Calu3 (cell line): ENCODE measurements at regions not wholly inside any gene's neighbourhood (a gene's known extent, or its start where the extent isn't known, plus 50 kb on each side); places are given as distances from the start of the nearest gene placed in this dataset.

Experiments used
- BruUV-seq: library from RNA; stranded (reverse); fragments of 400-500 nt; replicated peaks from 2 replicates; lab custom pipeline; 2021; lab: Mats Ljungman, UMichigan
- CTCF ChIA-PET: fragments of 300-600 bp; sonication (Branson Sonifier 250); formaldehyde crosslinking; loops from one replicate; lab custom pipeline; 2022; ENCODE audit warnings: antibody characterized with exemption; lab: Charles Lee
- DNase-seq: peaks from one replicate; pipeline ENCODE4 v3.0.0; 2022
- H3K27ac Mint-ChIP-seq: one replicate; pipeline ENCODE4 v1.8.0; 2022; ENCODE audit warnings: mixed read lengths; ENCODE audit not compliant: unreplicated experiment
- H3K27me3 Mint-ChIP-seq: one replicate; pipeline ENCODE4 v1.8.0; 2022; ENCODE audit warnings: mixed read lengths; ENCODE audit not compliant: unreplicated experiment
- H3K36me3 Mint-ChIP-seq: one replicate; pipeline ENCODE4 v1.8.0; 2022; ENCODE audit warnings: mild to moderate bottlenecking, moderate library complexity, mixed read lengths; ENCODE audit not compliant: insufficient read depth, unreplicated experiment
- H3K4me1 Mint-ChIP-seq: one replicate; pipeline ENCODE4 v1.8.0; 2022; ENCODE audit warnings: mild to moderate bottlenecking, low read depth, mixed read lengths; ENCODE audit not compliant: unreplicated experiment
- H3K4me3 Mint-ChIP-seq: one replicate; pipeline ENCODE4 v1.8.0; 2022; ENCODE audit warnings: mild to moderate bottlenecking, low read depth, moderate library complexity, mixed read lengths; ENCODE audit not compliant: unreplicated experiment
- H3K9me3 Mint-ChIP-seq: one replicate; pipeline ENCODE4 v1.8.0; 2022; ENCODE audit warnings: low read depth, mixed read lengths; ENCODE audit not compliant: unreplicated experiment
- CTCF ChIP-seq: fragments of 200-600 bp; IDR thresholded peaks from one replicate; pipeline ENCODE4 v1.8.0; 2022; ENCODE audit warnings: antibody characterized with exemption; ENCODE audit not compliant: unreplicated experiment
- intact Hi-C: fragments of 100-400 bp; cut with micrococcal nuclease; formaldehyde crosslinking; loops from one replicate; pipeline ENCODE4 v1.10.0; 2022; ENCODE audit not compliant: unreplicated experiment

- Mint-ChIP-seq H3K4me3 (no peak overlapping the region), H3K36me3 (no peaks in the 10 kb centered on the region), H3K9me3 (peaks cover 2% of the 10 kb centered on the region), H3K27ac (no peak overlapping the region), H3K4me1 (no peaks in the 10 kb centered on the region), H3K27me3 (no peaks in the 10 kb centered on the region)
- no peak for TF ChIP-seq CTCF
- DNase-seq, result no peak
- no TSS peak for BruUV-seq
- intact Hi-C loops, result no loop called here
- CTCF ChIA-PET, result no interaction called here
Observed at GRCh38 chr6:169391473-169392071, 137.9 kb upstream of the THBS2 start.

GRCh38 chr6:169388395-169389166, 134.9 kb upstream of the THBS2 start:
- CTCF ChIA-PET, result interaction anchor here (0.7 kb wide), 1 partner anchor 207 kb away, joined by 4 read pairs; no protein-coding TSS in a partner anchor
- no peak for TF ChIP-seq CTCF
- no peak overlapping the region for H3K4me3 Mint-ChIP-seq
- no TSS peak for BruUV-seq
- no peaks in the 10 kb centered on the region for H3K27me3 Mint-ChIP-seq
- no peaks in the 10 kb centered on the region for H3K4me1 Mint-ChIP-seq
- H3K27ac Mint-ChIP-seq, result no peak overlapping the region
- DNase-seq, result no peak
- no peaks in the 10 kb centered on the region for H3K36me3 Mint-ChIP-seq
- intact Hi-C loops, result no loop called here
- H3K9me3 Mint-ChIP-seq, result peaks cover 6% of the 10 kb centered on the region

GRCh38 chr6:169387809-169388383, 134.2 kb upstream of the THBS2 start:
- Mint-ChIP-seq H3K4me1 (no peaks in the 10 kb centered on the region), H3K4me3 (no peak overlapping the region), H3K27me3 (no peaks in the 10 kb centered on the region), H3K9me3 (peaks cover 8% of the 10 kb centered on the region), H3K36me3 (no peaks in the 10 kb centered on the region), H3K27ac (no peak overlapping the region)
- TF ChIP-seq CTCF, result no peak
- intact Hi-C loops, result no loop called here
- no TSS peak for BruUV-seq
- CTCF ChIA-PET, result interaction anchor here (0.7 kb wide), 1 partner anchor 207 kb away, joined by 4 read pairs; no protein-coding TSS in a partner anchor
- no peak for DNase-seq

GRCh38 chr6:169386411-169387057, 132.9 kb upstream of the THBS2 start:
- Mint-ChIP-seq H3K27ac (no peak overlapping the region), H3K4me3 (no peak overlapping the region), H3K9me3 (peaks cover 11% of the 10 kb centered on the region), H3K27me3 (no peaks in the 10 kb centered on the region), H3K36me3 (no peaks in the 10 kb centered on the region), H3K4me1 (no peaks in the 10 kb centered on the region)
- BruUV-seq, result no TSS peak
- intact Hi-C loops, result no loop called here
- CTCF ChIA-PET, result no interaction called here
- TF ChIP-seq CTCF, result no peak
- DNase-seq, result no peak
